B cell (primary cell): ENCODE measurements at regions not wholly inside any gene's neighbourhood (a gene's known extent, or its start where the extent isn't known, plus 50 kb on each side); places are given as distances from the start of the nearest gene placed in this dataset.

ENCODE experiments used
- ATAC-seq: fragments of 200-7000 bp; cut with Tn5 transposase; one replicate; pipeline ENCODE4 v1.10.0; 2021; ENCODE audit warnings: low read depth, mild to moderate bottlenecking, moderate number of reproducible peaks, moderate library complexity
- CTCF ChIA-PET: fragments of 350-600 bp; sonication (Branson Sonifier 250); formaldehyde crosslinking; loops from one replicate; lab custom pipeline; 2021; ENCODE audit warnings: antibody characterized with exemption, inconsistent platforms; lab: Charles Lee
- POLR2A ChIA-PET: fragments of 350-600 bp; sonication (Branson Sonifier 250); formaldehyde crosslinking; loops from one replicate; lab custom pipeline; 2021; ENCODE audit warnings: antibody characterized with exemption; lab: Charles Lee
- DNase-seq: peaks from one replicate; pipeline ENCODE4 v3.0.0; 2013
- H2AFZ ChIP-seq: 2 replicates; pipeline ENCODE4 v1.6.1; 2012; ENCODE audit warnings: mild to moderate bottlenecking, low read depth, low read length; ENCODE audit not compliant: insufficient read depth, poor library complexity, severe bottlenecking
- H3K27ac ChIP-seq, 2 donors: 1 replicate in 1 of 2; 2 replicates in 1 of 2; pipeline ENCODE4 v1.5.1; 2012 to 2013; ENCODE audit warnings: low read length in 2 of 2, mild to moderate bottlenecking in 2 of 2, moderate library complexity in 1 of 2
- H3K27me3 ChIP-seq, 4 experiments: fragments of 200-600 bp in 1 of 4; sonication (generic) in 1 of 4; replicated peaks in 1 of 4; 1 replicate in 2 of 4; 2 replicates in 2 of 4; pipeline versions ENCODE4 v1.6.1 to v1.7.0; 2013 to 2016; ENCODE audit warnings: low read length in 3 of 4, mild to moderate bottlenecking in 2 of 4, mixed read lengths in 1 of 4, moderate library complexity in 1 of 4; ENCODE audit not compliant: insufficient read depth in 4 of 4, control insufficient read depth in 3 of 4; ENCODE audit errors: control extremely low read depth in 1 of 4
- H3K36me3 ChIP-seq, 2 experiments: replicated peaks in 1 of 2; 1 replicate in 1 of 2; 2 replicates in 1 of 2; pipeline versions ENCODE4 v1.6.1 to v1.7.1; 2013; ENCODE audit warnings: low read length in 1 of 2; ENCODE audit not compliant: insufficient read depth in 2 of 2, control insufficient read depth in 1 of 2; ENCODE audit errors: control extremely low read depth in 1 of 2, extremely low read depth in 1 of 2
- H3K4me1 ChIP-seq, 2 donors: fragments of 200-600 bp in 1 of 2; sonication (generic) in 1 of 2; 1 replicate in 1 of 2; 2 replicates in 1 of 2; pipeline versions ENCODE4 v1.5.1 to v1.6.1; 2013 to 2017; ENCODE audit warnings: low read length in 2 of 2; ENCODE audit not compliant: control insufficient read depth in 2 of 2, insufficient read depth in 2 of 2
- H3K4me2 ChIP-seq: replicated peaks from 2 replicates; pipeline ENCODE3; 2012; ENCODE audit warnings: mild to moderate bottlenecking, low read depth, low read length; ENCODE audit not compliant: poor library complexity, severe bottlenecking
- H3K4me3 ChIP-seq, 5 experiments: fragments of 200-600 bp in 1 of 5; sonication (generic) in 1 of 5; 1 replicate in 3 of 5; 2 replicates in 2 of 5; pipeline versions ENCODE4 v1.5.1 to v1.7.0; 2011 to 2016; ENCODE audit warnings: low read length in 4 of 5, mild to moderate bottlenecking in 4 of 5, low read depth in 2 of 5, control low read depth in 1 of 5, moderate library complexity in 1 of 5; ENCODE audit not compliant: insufficient read depth in 1 of 5; ENCODE audit errors: control extremely low read depth in 1 of 5, extremely low read depth in 1 of 5
- H3K79me2 ChIP-seq: fragments of 200-600 bp; sonication (generic); one replicate; pipeline ENCODE4 v1.6.0; 2016; ENCODE audit warnings: low read length; ENCODE audit not compliant: control insufficient read depth, insufficient read depth
- H3K9ac ChIP-seq: fragments of 200-600 bp; sonication (generic); 2 replicates; pipeline ENCODE4 v1.6.1; 2017; ENCODE audit warnings: mild to moderate bottlenecking, low read length, moderate library complexity
- H3K9me3 ChIP-seq, 3 donors: one replicate each; pipeline versions ENCODE4 v1.6.1 to v1.7.1; 2013; ENCODE audit warnings: low read length in 2 of 3; ENCODE audit not compliant: control insufficient read depth in 2 of 3, insufficient read depth in 1 of 3; ENCODE audit errors: control extremely low read depth in 1 of 3
- H4K20me1 ChIP-seq: 2 replicates; pipeline ENCODE4 v1.6.0; 2012; ENCODE audit warnings: mild to moderate bottlenecking, low read length; ENCODE audit not compliant: insufficient read depth, control insufficient read depth, poor library complexity, severe bottlenecking
- H3K27ac Mint-ChIP-seq: one replicate; pipeline ENCODE4 v1.8.0; 2021; ENCODE audit warnings: mixed read lengths
- H3K27me3 Mint-ChIP-seq: one replicate; pipeline ENCODE4 v1.8.0; 2021; ENCODE audit warnings: mixed read lengths
- H3K4me1 Mint-ChIP-seq: one replicate; pipeline ENCODE4 v1.8.0; 2021; ENCODE audit warnings: mixed read lengths
- H3K4me3 Mint-ChIP-seq: one replicate; pipeline ENCODE4 v1.8.0; 2021; ENCODE audit warnings: mixed read lengths
- H3K9me3 Mint-ChIP-seq: one replicate; pipeline ENCODE4 v1.8.0; 2022; ENCODE audit warnings: mixed read lengths; ENCODE audit not compliant: insufficient read depth
- CTCF ChIP-seq: fragments of 200-600 bp; IDR thresholded peaks from one replicate; pipeline ENCODE4 v1.8.0; 2022; ENCODE audit warnings: antibody characterized with exemption, mild to moderate bottlenecking
- EZH2 ChIP-seq: IDR thresholded peaks from 2 replicates; pipeline ENCODE4 v1.6.1; 2012; ENCODE audit warnings: borderline replicate concordance, low read depth, mild to moderate bottlenecking, moderate library complexity, low read length; ENCODE audit not compliant: insufficient read depth, poor library complexity, severe bottlenecking
- WGBS: methylation state at CpG from one replicate; pipeline ENCODE4 v1.1.5; 2013; ENCODE audit warnings: missing lambda C conversion rate; ENCODE audit not compliant: insufficient coverage; 5-methylcytosine and 5-hydroxymethylcytosine counted together
- intact Hi-C: fragments of 100-400 bp; cut with micrococcal nuclease; formaldehyde crosslinking; loops from one replicate; pipeline ENCODE4 v1.10.0; 2022

- no peaks in the 10 kb centered on the region for H3K9me3 ChIP-seq
- CTCF ChIA-PET: no interaction called here
- no peaks in the 10 kb centered on the region for H3K36me3 ChIP-seq
- no peaks in the 10 kb centered on the region for H3K4me1 ChIP-seq
- no peak overlapping the region for H3K27ac Mint-ChIP-seq
- no peak overlapping the region for H3K4me3 ChIP-seq
- H3K9ac ChIP-seq: no peak overlapping the region
- intact Hi-C loops: no loop called here
- POLR2A ChIA-PET: no interaction called here
- H3K27ac ChIP-seq: no peak overlapping the region
- H3K4me2 ChIP-seq: no peak overlapping the region
- no peaks in the 10 kb centered on the region for H3K4me1 Mint-ChIP-seq
- WGBS: 100% methylated on average over 2 of the region's 2 CpGs
- H4K20me1 ChIP-seq: no peaks in the 10 kb centered on the region
- no peaks in the 10 kb centered on the region for H3K9me3 Mint-ChIP-seq
- H3K27me3 Mint-ChIP-seq: peaks cover 3% of the 10 kb centered on the region
- H2AFZ ChIP-seq: no peak overlapping the region
- no peaks in the 10 kb centered on the region for H3K79me2 ChIP-seq
- no peak overlapping the region for H3K4me3 Mint-ChIP-seq
- DNase-seq (no peak), ATAC-seq (no peak)
- no peak for TF ChIP-seq CTCF
- no peak for TF ChIP-seq EZH2
- H3K27me3 ChIP-seq: no peaks in the 10 kb centered on the region
These were observed 349.5 kb downstream of the NDFIP2 start for GRCh38 chr13:79830426-79830825.

- DNase-seq (no peak), ATAC-seq (no peak)
- ChIA-PET CTCF (no interaction called here), POLR2A (no interaction called here)
- Histone ChIP-seq H3K4me1 (no peaks in the 10 kb centered on the region), H3K27me3 (no peaks in the 10 kb centered on the region), H3K9ac (no peak overlapping the region), H3K36me3 (no peaks in the 10 kb centered on the region), H3K79me2 (no peaks in the 10 kb centered on the region), H3K4me3 (no peak overlapping the region), H3K27ac (no peak overlapping the region), H4K20me1 (no peaks in the 10 kb centered on the region), H3K9me3 (no peaks in the 10 kb centered on the region), H3K4me2 (no peak overlapping the region), H2AFZ (no peak overlapping the region)
- H3K27me3 Mint-ChIP-seq: peaks cover 3% of the 10 kb centered on the region
- H3K9me3 Mint-ChIP-seq: no peaks in the 10 kb centered on the region
- no peaks in the 10 kb centered on the region for H3K4me1 Mint-ChIP-seq
- H3K4me3 Mint-ChIP-seq: no peak overlapping the region
- no peak overlapping the region for H3K27ac Mint-ChIP-seq
- no CpG with 5 or more reads among the region's 2 CpGs for WGBS
- no peak for TF ChIP-seq EZH2
- no peak for TF ChIP-seq CTCF
- intact Hi-C loops: no loop called here
These were observed 348.9 kb downstream of the NDFIP2 start for GRCh38 chr13:79829880-79830279.
